GF-D8 (cell line): ENCODE measurements at regions not wholly inside any gene's neighbourhood (a gene's known extent, or its start where the extent isn't known, plus 50 kb on each side); places are given as distances from the start of the nearest gene placed in this dataset.

Experiments
- DNase-seq: peaks from one replicate; lab custom pipeline; 2025; lab: John Stamatoyannopoulos, UW

DNA sequence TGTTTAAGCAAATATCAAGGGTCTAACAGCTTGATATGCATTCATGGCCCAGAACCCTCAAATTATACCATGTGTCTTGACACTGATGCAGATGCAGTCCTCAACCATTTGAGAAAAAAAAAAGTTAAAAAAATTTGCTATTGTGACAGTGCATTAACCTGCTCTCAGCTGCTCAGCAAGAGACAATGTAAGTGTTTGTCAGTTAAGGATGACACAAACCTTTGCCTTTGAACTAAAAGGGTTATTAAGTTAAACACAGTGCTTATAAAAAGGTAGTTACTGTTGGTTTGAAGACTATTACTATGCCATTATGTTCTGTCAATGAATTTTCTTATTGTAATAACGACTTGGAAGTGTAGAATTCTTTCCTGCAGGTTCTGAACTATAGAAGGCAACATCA lies 655.6 kb upstream of the NEGR1 start:
- no peak for DNase-seq

DNA sequence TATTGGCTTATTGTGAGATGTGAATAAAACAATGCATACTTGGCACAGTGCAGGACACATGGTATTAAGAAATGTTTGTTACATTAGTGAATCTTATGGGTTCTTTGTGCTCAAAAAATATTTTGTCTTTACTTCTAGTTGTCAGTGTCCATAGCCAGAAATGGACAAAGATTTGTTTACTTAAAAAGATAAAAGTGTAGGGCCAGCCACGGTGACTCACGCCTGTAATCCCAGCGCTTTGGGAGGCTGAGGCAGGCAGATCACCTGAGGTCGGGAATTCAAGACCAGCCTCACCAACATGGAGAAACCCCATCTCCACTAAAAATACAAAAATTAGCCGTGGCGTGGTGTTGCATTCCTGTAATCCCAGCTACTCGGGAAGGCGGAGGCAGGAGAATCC lies 654.6 kb upstream of the NEGR1 start:
- DNase-seq, result no peak

DNA sequence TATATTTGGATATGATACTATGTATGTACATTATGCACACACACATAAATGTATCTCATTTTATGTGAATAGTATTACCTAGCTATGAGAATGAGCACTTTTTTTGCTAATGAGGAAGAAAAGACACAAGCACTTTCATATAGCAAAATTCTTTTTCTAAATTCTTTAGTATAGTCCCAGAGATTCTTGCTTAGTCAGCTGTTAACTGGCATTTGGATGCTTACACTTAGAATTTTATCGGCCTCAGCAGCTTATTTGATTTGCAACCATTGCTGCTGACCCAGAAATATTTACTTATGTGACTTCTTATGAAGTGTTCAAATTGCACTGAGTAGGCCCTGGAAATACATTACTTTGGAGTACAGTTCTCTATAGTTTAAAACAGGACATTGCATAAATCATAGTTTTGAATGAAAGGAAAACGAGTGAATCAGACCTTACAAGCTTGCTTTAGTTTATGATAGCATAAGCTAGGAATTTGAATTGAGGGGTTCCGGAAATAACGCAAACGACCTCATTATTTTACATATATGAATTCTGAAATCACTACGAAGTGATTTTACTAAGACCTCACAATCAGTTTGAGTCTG lies 653.9 kb upstream of the NEGR1 start:
- no peak for DNase-seq

DNA sequence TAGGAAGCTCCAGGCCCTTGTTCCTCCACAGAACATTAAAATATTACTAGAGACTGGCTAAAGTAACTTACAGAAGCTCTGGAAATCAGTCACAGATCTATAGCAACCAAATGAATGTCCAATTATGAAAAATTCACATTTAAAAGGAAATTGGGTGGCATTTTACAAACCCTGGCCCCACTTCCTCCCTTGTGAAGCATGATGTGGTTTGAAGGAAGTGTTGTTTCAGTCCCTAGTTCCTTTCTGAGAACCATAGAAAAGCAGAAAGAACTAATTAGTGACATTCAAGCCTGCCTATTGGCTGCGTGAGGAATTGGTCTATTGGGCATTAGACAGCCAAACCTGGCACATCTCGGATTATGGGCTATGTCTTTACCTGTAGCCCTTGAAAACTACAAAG lies 649.7 kb upstream of the NEGR1 start:
- DNase-seq, result no peak

DNA sequence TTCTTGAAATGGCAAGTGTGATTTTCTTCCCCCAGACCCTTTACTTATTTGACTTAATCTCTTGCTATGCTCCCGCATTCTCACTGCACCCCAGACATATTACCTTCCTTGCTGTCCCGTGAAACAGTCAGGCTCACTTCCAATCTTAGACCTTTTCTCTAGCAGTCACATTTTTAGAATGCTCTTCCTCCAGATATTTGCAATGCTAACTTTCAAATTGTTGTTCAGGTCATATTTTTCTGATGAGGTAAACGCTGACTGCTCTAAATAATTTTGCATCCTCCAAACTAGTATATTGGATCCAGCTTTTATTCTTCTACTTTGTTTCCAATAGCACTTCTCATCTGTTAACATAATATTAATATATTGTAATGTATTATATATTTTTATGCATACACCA lies 648.2 kb upstream of the NEGR1 start:
- no peak for DNase-seq

DNA sequence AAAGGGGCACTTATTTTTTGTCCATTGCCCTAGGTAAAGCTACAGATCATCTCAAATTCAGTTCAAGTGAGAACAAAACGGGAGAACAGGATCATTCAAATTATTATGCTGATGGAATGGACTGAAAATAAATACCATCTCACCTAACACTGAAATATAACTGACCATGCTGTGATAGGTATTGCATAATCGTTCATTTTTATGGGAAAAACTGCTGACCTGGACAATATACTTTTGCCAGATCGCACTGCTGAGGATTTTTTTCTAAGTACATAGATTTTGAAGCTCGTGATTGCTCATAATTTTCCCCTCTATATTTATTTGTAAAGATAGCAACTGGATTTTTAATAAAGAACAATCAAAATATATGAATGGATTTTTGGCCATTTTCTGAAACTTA lies 636.6 kb upstream of the NEGR1 start:
- DNase-seq, result no peak

DNA sequence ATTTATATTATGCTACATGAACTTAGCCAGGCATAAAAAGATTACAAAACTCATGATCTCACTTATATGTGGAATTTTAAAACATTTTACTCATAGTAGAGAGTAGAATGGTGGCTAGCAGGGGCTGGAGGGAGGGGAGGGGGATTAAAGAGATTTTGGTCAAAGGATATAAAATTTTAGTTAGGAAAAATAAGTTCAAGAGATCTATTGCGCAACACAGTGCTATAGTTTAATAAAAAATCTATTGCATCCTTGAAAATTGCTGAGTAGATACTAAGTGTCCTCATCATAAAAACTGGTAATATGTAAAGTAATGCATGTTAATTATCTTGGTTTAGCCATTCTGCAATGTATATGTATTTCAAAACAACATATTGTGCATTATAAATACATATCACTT lies 635.6 kb upstream of the NEGR1 start:
- no peak for DNase-seq

DNA sequence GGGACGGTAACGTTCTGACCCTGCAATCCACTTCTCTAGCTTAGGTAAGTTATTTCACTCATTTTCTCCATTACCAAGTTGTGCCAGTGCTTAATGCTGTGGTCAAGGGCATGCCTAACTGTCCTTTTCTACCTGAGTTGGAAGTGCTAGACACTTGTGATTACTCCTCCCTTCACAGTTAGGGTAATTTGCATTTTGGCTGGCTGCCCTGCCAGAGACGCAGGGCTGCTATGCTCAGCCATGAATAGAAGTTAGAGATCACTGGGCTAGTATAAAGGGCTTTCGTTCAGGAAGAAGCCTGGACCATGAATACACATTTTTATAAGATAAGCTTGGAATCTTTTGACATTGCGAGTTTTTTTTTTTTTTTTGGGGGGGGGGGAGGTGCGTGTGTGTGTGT lies 633.2 kb upstream of the NEGR1 start:
- DNase-seq, result no peak

DNA sequence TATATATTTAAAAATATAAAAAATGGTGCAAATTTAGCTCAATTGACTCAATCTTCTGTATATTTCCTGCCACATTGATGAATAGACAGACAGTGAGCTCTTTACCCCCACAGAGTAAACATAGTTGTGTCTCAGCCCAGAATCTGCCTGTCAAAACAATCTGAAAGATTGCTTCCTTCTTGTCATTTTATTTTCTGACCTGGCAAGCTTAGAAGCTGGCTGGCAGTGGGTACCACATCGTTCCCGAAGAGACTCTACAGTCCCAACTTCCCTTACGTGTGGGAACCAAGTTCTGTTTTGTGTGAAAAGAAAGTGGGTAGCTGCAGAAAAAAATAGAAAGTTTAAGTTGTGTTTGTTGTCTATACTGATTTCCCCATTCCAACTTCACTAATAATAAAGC lies 629.3 kb upstream of the NEGR1 start:
- DNase-seq, result no peak

DNA sequence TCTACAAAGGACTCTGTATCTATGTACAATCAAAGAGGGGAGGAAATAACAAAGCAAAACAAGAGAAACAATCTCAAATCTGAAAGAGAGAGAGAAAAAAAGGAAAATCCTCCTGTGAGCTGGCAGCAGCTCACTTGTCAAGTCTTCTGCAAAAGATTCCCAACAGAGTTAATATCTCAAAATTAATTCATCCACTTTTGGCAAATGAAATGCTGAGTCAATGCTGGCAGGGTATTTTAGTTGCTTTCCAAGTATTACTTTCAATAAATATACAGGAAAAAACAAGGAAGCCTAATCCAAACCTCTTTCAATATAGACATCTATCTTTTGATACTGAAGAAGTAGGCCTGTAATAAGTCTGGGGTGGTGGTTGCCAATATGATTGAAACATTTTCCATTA lies 613.9 kb upstream of the NEGR1 start:
- no peak for DNase-seq

DNA sequence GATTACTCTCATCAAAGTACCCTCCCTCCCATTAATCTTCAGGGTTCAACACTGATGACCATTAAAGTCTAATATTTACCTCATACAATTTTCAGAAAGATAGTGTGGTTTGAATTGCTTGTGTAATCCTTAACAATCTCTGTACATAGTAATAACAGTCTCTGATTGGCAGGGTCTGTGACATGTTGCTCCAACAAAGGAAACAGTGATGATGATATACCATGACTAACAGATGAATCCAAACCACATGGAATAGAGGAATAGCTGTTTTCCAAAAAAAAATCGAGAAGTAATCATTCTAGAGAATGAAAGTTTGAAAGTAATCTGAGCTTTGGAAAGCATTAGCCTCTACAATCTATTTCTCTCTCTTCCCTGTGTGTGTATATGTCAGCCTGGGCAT lies 610.1 kb upstream of the NEGR1 start:
- no peak for DNase-seq

DNA sequence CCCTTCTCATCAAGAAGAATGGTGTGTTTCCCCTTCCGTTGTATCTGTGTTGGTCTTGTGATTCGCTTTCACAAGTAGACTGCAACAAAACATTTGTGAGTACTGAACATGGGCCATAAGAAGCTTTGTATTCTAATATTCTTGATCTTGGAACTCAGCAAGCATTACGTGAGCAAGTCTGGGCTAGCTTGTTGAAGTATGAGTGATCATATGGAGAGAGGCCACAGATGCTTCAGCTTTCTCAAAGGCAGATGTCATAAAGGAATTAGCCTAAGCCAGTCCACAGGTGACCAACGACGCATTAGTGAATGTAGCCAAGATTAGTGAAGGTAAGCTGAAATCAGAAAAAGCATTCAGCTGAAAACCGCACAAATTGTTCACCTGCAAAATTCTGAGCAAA lies 609.6 kb upstream of the NEGR1 start:
- no peak for DNase-seq

DNA sequence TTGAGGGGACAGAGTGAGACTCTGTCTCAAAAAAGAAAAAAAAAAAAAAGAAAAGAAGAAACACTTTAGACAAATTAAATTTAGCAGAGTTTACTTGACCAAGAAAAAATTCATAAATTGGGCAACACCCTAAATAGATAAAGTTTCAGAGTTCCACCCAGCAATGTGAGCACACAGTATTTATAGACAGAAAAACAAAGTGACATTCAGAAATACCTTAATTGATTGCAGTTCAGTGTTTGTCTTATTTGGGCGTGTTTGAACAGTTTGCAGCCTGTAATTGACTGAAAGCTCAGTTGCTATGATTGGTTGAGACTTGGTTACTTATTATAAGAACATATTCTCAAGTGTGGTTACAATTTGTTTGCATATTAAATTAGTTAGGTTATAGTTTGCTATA lies 603.5 kb upstream of the NEGR1 start:
- DNase-seq, result no peak

DNA sequence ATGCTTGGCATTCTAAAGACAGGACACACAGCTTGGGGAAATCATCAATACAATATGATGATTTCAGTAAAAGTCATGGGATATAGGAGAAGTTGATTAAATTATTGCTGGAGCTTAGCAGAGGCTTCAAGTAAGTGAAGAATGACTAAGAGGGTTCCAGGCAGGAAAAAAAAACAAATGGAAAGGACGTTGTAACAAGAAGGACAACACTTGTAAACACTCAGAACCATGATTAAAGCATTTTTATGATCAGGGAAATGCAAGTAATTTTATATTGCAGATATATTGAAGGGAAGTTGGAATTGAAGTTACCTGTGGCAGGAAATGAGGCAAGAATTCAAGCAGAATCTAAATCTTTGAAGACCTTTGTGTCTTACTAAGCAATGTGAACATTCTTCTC lies 602.7 kb upstream of the NEGR1 start:
- no peak for DNase-seq

DNA sequence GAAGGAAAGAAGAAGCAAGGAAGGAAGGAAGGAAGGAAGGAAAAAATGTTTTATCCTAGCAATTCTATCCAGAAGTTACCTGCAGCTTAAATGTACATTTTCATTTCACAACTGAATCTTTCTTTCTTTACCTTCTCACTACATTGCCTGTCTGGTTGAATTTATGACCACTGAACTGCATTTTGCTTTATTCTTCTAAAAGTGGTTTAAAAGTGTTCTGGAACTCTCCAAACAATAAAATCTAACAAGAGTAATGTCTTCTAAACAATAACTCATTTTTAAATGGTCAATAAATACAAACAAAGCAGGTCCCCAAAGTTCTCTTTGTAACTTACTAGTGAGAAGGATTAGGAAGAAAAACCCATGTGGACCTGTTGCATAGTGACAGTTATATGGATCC lies 587.5 kb upstream of the NEGR1 start:
- DNase-seq, result no peak

DNA sequence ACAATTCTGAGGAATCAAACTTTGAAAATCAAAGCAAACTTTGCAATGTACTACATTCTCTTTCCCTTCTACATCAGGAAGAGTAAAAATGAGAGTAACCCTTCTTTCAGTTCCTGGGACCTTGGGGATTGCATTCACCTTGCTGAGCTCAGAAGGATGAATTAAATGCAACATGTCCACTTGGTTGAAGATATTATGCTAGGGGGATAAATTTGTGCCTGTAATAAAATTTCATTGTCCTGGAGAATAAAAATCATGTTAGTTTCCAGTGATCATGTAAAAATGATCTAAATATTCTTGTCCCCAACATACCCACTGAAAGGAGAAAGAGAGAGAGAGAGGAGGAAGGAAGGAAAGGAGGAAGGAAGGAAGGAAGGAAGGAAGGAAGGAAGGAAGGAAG lies 587.1 kb upstream of the NEGR1 start:
- DNase-seq, result no peak

DNA sequence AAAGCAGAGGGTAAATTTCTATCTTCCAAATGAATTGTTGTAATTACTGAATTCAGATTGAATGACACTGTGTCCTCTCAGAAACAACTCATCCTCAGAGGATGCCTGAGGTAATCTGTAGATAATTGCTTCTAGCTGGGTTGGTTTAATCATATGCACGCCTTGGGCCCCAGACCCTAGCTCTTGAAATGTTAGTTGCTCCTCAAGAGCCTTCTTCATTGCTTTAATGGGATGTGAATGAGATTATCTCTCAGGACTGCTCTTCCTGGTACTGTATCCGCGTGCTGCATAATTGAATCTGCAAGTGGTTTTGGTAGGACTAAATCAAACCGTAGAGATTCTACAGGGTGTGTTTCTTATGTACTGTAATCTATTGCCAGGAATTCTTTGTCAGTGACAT lies 569.3 kb upstream of the NEGR1 start:
- no peak for DNase-seq

DNA sequence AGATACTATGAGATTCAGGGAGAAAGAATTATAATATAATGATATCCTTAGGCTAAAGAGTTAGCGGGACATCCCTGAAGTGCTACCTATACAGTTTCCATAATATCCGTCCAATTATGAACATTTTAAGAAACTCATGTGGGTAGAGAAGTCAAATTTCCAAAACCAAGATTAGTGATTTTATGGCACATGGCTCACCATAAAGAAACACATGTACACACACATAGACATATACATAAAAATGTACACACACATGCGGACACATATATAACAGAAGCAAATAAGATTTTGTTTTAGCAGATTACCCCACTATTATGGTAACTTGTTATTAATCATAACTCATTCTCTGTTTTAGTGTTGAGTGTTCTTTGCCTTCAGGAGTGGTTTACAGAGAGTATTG lies 566.7 kb upstream of the NEGR1 start:
- DNase-seq, result no peak

DNA sequence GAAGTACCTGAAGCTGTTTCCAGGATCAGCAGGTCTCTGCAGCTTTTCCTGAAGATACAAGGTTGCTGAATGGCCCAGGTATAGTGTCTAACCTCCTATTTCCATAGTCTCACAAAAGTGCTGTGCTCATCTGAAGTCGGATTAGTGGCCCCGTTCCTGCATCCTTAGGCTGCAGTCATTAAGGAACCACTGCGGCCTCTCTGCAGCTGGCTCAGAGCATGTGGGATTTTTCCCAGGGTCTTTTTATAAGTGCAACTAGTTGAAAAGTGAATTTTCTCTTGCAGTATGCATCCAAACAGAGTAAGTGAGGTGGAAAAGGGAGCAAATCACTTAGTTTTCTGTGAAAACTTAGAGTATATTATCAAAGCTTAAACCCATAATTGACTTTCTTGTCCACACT lies 565.3 kb upstream of the NEGR1 start:
- no peak for DNase-seq

DNA sequence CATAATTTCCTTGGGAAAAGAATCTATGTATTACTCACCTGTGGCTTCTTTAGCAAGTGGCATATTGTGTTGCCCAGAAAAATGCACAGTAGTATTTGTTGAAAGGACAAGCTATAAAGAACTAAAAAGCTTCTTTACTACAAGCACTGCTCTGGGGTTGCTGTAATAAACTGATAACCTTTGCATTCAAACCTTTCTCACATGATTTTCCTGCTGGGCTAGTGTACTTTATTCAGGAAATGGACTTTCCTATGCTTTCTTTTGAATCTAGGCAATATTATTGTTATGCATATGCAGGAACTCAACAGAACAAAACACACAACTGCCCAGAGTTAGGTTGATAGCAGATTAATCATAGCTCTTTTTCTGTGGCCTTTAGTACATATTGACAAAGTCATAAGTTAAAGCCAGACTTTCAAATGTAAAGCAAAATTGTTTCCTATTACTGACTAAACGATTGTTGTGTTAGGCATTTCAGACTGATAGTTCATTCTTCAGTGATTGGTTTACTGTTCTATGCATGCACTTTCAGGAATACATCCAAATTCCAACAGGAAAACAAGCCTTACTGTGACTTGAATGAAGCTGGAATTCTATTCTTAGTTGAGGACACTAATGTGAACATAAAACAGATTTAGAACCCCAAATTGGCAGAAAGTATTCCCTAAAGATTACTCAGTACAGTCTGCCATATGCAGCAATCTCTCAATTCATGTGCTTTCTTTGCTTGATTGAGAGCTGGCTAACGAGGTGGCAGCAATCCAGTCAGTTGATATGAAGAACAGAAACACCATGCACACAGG lies 564.3 kb upstream of the NEGR1 start:
- DNase-seq, result no peak

DNA sequence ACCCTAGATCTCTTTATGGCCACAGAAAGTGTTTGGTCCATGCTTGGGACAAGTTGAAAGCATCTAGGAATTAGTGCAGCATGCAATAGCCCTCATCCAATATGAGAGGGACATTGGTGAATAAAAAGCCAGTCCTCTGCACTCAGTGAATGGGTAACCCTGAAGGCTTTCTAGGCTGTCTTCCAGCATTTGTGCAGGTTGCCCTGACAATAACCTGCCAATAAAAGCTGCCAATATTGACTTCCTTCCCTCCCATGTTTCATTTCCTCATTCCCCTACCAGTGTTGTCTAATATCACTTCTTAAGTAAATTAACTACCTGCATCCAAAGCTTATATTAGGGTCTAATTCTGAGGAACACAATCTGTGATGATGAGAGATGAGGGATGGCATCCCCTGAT lies 563.6 kb upstream of the NEGR1 start:
- no peak for DNase-seq

DNA sequence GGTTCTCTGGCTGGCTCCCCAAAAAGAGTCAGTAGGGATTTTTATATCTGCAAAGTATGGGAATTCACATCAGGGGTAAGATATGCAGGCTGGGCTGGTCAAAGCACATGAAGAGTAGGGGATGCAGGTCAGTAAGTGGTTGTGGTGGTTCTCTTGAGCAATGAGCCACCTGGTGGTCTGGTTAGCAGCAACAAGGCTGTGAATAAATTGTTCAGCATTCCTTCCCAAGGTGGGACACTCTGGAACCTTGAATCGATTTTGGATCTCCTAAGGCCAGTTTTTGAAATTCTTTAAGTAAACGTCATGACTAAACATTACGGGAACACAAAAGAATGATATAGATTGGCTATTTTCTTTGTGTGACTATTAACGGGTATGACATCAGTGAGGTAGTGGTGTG lies 563.0 kb upstream of the NEGR1 start:
- no peak for DNase-seq

DNA sequence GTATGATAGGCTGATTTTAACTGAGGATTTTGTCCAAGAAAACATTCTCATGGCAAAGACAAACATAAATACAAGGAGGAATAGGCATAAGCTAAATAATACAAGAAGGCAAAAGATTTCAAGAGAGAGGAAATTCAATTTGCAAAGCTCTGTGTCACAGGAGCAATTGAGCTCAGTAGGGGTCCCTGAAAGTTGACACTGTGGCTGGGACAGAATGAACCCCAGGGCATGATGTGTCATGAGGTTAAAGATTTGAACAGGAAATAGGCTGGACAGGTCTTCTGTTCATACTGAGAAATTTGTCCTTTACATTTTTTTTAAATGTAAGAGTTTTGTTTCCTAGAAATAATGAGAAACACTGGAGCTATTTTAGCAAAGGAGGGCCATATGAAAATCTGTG lies 555.4 kb upstream of the NEGR1 start:
- DNase-seq, result no peak
